ENCODE measurements at regions not wholly inside any gene's neighbourhood (a gene's known extent, or its start where the extent isn't known, plus 50 kb on each side); places are given as distances from the start of the nearest gene placed in this dataset.
A peak's percentile ranks its signal among the peaks of the same experiment; 100 is the strongest.

- peak; percentile 60 for TF ChIP-seq CTCF (IDR thresholded peaks at IDR 0.05; ENCODE audit: low read depth, low read length, missing control alignments)
- Histone ChIP-seq H3K27me3 (replicated peaks) (no peaks in the 10 kb centered on the region), H3K4me3 (ENCODE audit: low read depth, low read length) (no peak overlapping the region), H3K36me3 (replicated peaks) (no peaks in the 10 kb centered on the region), H3K27ac (no peak overlapping the region)
- in situ Hi-C loops (cut with HindIII; ENCODE audit: low pct_ligation_motif_present, low sequenced_read_pairs), result no loop called here
- no peak for DNase-seq
These were observed 304.4 kb upstream of the SMC2 start for GRCh38 chr9:103789686-103790085.

- in situ Hi-C loops (cut with HindIII; ENCODE audit: low pct_ligation_motif_present, low sequenced_read_pairs), result no loop called here
- peak; percentile 87 for DNase-seq
- H3K4me3 ChIP-seq (ENCODE audit: low read depth, low read length), result no peak overlapping the region
- no peaks in the 10 kb centered on the region for H3K36me3 ChIP-seq (replicated peaks)
- H3K27me3 ChIP-seq (replicated peaks), result no peaks in the 10 kb centered on the region
- peak overlapping the region; percentile 21 for H3K27ac ChIP-seq
- TF ChIP-seq CTCF (IDR thresholded peaks at IDR 0.05; ENCODE audit: low read depth, low read length, missing control alignments), result no peak
These were observed 295.5 kb upstream of the SMC2 start for GRCh38 chr9:103798620-103799019.

GRCh38 chr9:103799959-103800358, 294.1 kb upstream of the SMC2 start:
- no peak overlapping the region for H3K4me3 ChIP-seq (ENCODE audit: low read depth, low read length)
- no peak overlapping the region for H3K27ac ChIP-seq
- H3K27me3 ChIP-seq (replicated peaks), result no peaks in the 10 kb centered on the region
- in situ Hi-C loops (cut with HindIII; ENCODE audit: low pct_ligation_motif_present, low sequenced_read_pairs), result no loop called here
- no peaks in the 10 kb centered on the region for H3K36me3 ChIP-seq (replicated peaks)
- no peak for DNase-seq
- TF ChIP-seq CTCF (IDR thresholded peaks at IDR 0.05; ENCODE audit: low read depth, low read length, missing control alignments), result no peak

GRCh38 chr9:103802068-103802467, 292.0 kb upstream of the SMC2 start:
- H3K27me3 ChIP-seq (replicated peaks), result no peaks in the 10 kb centered on the region
- H3K36me3 ChIP-seq (replicated peaks), result no peaks in the 10 kb centered on the region
- no peak for TF ChIP-seq CTCF (IDR thresholded peaks at IDR 0.05; ENCODE audit: low read depth, low read length, missing control alignments)
- peak overlapping the region; percentile 56 for H3K27ac ChIP-seq
- no peak overlapping the region for H3K4me3 ChIP-seq (ENCODE audit: low read depth, low read length)
- peak; percentile 62 for DNase-seq
- in situ Hi-C loops (cut with HindIII; ENCODE audit: low pct_ligation_motif_present, low sequenced_read_pairs), result no loop called here

GRCh38 chr9:103803245-103803644, 290.9 kb upstream of the SMC2 start:
- Histone ChIP-seq H3K27ac (no peak overlapping the region), H3K4me3 (ENCODE audit: low read depth, low read length) (no peak overlapping the region), H3K27me3 (replicated peaks) (no peaks in the 10 kb centered on the region), H3K36me3 (replicated peaks) (no peaks in the 10 kb centered on the region)
- in situ Hi-C loops (cut with HindIII; ENCODE audit: low pct_ligation_motif_present, low sequenced_read_pairs), result no loop called here
- TF ChIP-seq CTCF (IDR thresholded peaks at IDR 0.05; ENCODE audit: low read depth, low read length, missing control alignments), result no peak
- DNase-seq, result no peak

- Histone ChIP-seq H3K36me3 (replicated peaks) (no peaks in the 10 kb centered on the region), H3K4me3 (ENCODE audit: low read depth, low read length) (no peak overlapping the region), H3K27ac (peak overlapping the region; percentile 75), H3K27me3 (replicated peaks) (no peaks in the 10 kb centered on the region)
- peak; percentile 53 for DNase-seq
- in situ Hi-C loops (cut with HindIII; ENCODE audit: low pct_ligation_motif_present, low sequenced_read_pairs), result no loop called here
- TF ChIP-seq CTCF (IDR thresholded peaks at IDR 0.05; ENCODE audit: low read depth, low read length, missing control alignments), result no peak
These were observed 289.9 kb upstream of the SMC2 start for GRCh38 chr9:103804077-103804735.

Data from brain microvascular endothelial cell (primary cell).